ELR (cell line): ENCODE measurements at regions not wholly inside any gene's neighbourhood (a gene's known extent, or its start where the extent isn't known, plus 50 kb on each side); places are given as distances from the start of the nearest gene placed in this dataset.

Experiments
- DNase-seq: peaks from one replicate; pipeline ENCODE4 v3.0.0-alpha.2; 2015; ENCODE audit warnings: low read depth

DNA sequence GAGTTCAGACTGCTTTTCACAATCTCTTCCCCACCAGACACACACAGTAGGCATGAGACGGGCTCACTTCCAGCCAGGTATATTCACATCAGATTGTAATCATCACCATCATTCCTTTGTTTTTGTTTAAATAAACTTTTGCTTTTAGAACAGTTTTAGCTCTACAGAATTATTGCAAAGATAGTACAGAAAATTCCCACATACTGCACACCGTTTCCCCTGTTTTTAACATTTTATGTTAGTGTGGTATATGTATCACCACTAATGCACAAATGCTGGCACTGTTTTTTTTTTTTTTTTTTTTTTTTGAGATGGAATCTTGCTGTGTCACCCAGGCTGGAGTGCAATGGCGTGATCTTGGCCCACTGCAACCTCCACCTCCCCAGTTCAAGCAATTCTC, 83.3 kb upstream of the ANO1 start:
- DNase-seq: no peak

- DNase-seq: no peak
Measured at GRCh38 chr11:69995697-69996096, 82.4 kb upstream of the ANO1 start.

DNA sequence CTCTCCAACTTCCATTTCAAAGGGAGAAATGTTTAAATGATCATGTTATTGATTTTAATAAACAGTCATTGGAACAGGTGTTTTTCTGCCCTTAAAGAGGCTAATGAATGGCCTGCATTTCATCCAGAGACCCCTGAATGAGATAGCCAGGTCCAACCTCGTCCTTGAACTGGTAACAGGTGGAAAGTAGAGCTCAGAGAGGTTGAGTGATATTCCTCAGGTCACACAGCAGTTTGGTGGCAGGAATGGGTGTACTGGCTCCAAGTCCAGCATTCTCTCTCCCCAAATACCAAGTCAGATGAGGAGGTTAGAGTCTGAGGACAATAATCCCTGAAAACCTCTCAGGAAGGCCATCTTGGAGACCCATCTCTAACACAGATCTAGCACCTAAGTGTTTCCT, 81.7 kb upstream of the ANO1 start:
- no peak for DNase-seq

GRCh38 chr11:69997352-69997751, 80.8 kb upstream of the ANO1 start:
- no peak for DNase-seq

DNA sequence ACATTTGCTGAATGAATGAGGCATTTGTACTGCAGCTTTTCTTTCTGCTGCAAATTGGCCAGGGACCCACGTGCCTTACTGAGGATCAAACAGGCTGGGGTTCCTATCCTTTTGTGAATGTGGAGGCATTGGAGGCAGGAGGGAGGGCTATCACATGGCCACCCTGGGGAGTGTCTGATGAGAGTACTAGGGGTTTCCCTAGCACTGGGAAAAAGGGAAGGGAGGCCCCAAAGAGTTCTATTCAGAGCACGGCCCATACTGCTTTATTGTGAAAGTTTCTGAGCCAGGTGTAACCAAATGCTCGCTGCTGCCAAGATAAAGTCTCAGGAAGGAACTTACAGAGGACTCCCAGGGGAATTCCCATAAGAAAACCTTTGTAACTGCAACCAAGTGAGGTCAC, 78.4 kb upstream of the ANO1 start:
- DNase-seq: no peak

- DNase-seq: no peak
Measured at GRCh38 chr11:70000228-70000627, 77.9 kb upstream of the ANO1 start.

DNA sequence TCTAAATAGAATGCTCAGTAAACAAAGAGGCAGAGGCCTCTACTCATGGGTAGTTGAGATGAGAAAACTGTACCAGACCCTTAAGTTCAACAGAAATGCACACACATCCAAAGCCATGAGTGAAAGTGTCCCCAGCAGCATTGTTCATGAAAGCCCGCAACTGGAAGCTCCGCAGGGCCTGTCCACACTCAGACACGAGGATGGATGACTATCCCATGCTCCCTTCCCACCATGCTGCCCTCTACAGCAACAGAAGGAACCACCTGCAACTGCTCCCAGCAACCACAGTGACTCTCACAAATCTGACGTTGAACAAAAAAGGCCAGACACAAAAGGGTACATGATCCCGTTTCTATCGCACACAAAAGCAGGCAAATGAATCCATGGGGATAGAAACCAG, 76.9 kb upstream of the ANO1 start:
- no peak for DNase-seq

- DNase-seq: no peak
Measured at GRCh38 chr11:70002433-70002832, 75.7 kb upstream of the ANO1 start.

DNA sequence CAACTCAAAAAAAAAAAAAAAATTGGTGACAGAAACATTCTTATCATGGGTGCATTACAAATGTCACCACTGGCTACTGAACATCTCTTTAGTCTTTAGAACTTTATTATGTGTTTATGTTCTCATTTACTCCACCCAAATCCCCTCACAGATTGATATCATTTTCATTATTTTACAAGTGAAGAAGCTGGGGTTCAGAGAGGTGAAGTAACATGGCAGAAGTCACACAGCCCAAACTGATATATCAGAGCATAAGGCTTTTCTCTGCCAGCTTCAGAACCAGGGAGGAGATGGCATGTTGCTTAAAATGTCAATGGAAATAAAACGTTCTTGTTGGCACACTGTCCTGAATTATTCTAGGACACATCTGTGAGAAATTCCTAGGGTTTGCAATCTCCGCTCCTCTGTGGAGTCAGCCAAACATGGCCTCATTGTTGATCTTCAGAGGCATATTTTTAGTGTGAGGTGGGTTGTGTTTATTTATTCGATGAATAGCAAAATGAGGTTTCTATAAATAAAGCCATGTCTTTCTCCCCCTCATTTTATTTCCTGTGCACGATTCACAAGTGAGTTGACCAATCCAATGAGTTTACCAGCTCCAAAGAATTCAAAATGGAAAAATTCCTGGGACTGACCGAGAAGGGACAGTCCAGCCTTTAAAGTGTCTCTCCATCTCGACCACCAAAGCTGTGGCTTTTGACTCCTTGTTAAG, 72.9 kb upstream of the ANO1 start:
- peak; percentile 76 for DNase-seq

- DNase-seq: no peak
Measured at GRCh38 chr11:70007796-70008195, 70.3 kb upstream of the ANO1 start.

GRCh38 chr11:70010774-70011173, 67.3 kb upstream of the ANO1 start:
- no peak for DNase-seq

GRCh38 chr11:70012134-70012733, 65.9 kb upstream of the ANO1 start:
- DNase-seq: no peak

DNA sequence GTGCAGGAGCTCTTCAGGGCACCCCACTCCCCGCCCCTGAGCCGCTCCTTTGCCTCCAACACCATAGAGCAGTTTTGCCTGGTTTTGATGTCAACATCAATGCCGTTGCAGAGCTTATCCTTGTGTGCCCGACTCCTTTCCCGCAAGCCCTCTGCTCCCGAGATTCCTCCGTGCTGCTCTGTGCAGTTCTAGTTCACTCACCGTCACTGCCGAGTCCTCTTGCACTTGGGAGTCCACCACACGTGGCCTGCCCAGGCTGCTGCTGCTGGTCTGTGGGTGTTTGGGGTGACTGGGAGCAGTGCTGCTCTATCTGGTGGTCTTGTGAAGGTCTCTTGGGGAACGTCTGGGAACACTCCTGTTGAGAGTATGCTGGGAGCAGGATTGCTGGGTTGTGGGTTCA, 63.8 kb upstream of the ANO1 start:
- DNase-seq: no peak

DNA sequence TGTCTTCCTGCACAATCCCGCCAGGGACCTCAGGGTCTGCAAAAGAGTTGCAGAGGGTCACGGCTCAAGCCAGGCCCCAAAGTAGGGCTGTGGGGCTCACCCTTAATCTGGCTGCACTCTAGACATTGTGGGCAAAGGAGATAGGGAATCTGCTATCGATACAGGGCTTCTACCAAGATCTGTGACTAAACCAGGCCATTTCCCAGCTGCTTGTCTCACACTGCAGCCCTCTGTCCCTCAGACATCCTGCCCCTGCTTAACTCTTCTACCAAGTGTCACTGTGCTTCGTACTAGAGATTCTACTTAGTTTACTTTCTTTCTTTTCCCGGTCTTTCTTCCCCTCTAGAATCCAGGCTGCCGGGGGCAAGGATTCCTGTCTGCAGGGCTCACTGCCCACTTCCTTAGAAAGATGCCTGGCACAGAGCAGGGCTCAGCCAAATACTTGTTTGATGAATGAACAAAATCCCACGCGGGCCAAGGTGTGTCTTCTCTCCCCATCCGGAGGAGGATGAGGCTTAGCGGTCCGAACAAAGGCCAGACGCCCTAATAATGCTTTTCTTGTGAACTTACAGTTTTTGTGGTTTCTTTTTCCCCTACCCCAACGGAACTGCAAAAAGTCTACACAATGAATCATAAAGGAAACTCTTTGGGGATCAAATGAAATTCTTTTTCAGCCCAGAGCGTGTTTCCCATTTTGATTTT, 61.3 kb upstream of the ANO1 start:
- DNase-seq: peak; percentile 88

- DNase-seq: no peak
Measured at GRCh38 chr11:70018816-70019215, 59.3 kb upstream of the ANO1 start.

- no peak for DNase-seq
Measured at GRCh38 chr11:70019576-70020011, 58.5 kb upstream of the ANO1 start.

DNA sequence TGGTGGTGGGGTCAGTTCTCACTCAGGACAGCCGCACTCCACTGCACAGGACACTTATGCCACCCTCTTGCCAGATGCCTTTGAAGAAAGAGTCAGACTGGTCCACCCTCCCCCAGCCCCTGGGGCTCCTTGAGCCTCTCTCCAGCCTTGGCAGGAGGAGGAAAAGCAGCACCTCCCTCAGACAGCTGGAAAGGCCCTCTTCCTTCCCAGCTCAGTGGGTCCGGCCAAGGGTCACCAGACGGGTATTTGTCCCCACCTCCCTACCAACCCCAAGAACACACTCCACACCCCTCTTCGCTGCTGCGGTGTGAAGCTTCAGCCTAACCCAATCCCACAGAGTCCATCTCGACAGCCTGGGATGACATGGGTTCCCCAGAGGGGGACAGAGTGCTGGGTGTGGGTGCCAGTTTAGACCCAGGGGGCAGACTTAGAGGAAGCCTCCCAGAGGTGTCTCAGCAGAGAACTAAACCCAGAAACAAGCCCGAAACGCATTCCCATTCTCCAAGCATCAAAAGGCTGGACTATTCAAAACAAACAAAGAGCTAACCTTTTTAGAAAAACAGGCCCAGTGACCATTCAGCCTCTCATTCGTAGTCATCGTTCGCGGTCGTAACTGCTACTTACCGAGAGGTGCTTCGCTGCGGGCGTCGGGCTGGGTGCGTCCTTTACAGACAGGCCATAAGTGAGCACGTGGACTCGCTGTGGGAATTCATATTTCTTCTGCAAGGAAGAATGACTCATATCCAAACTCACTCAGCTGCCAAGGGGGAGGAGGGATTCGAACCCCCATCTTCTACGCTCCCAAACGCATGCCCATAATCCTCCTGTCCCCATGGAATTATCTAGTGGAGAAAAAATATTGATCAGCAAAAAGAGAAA, 57.5 kb upstream of the ANO1 start:
- no peak for DNase-seq

GRCh38 chr11:70021586-70021985, 56.5 kb upstream of the ANO1 start:
- DNase-seq: no peak

DNA sequence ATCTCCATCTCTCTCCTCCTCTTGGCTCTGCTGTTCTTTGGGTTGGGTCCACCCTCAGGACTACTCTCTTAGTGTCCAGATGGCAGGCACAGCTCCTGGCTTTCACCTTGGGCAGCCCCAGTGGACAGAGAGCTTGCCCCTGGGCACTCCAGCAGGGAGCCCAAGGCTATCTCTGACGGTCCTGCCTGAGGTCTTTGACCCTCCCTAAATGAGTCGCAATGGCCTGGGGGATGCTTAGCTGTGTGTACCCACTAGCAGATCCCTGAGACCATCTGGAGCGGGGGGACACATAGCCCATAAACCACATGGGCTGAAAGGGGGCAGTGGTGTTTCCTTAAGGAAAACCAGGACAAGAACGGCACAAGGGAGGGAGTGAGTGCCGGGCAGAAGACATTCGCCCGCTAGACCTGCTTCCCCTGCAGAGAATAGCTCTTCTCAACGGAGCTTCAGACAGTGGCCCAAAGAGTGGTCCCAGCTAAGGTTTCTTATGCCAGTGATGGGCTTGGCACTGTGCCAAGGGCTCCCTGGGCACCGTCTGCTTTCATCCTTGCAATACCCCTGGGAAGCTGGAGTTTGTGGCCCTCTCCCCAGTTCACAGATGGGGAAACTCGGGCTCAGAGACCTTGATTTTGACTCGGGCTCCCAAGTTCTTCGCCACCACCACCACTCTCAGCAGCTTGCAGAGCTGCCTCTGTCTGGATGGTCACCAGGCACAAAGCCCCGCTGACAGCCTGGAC, 53.9 kb upstream of the ANO1 start:
- no peak for DNase-seq

DNA sequence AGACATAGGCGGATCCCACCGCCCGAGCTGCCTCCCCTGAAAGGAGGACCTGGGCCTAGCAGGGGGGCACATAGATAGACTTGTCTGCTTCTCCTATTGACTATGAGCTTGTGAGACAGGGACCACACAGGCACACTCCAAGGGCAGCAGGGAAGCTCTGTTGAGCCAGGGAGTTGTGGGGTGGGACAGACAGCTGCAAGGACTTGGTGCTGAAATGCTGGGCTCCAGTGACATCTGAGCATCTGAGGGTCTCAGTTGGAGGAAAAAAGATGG, 53.4 kb upstream of the ANO1 start:
- DNase-seq: no peak

- DNase-seq: no peak
Measured at GRCh38 chr11:70025308-70025707, 52.8 kb upstream of the ANO1 start.

DNA sequence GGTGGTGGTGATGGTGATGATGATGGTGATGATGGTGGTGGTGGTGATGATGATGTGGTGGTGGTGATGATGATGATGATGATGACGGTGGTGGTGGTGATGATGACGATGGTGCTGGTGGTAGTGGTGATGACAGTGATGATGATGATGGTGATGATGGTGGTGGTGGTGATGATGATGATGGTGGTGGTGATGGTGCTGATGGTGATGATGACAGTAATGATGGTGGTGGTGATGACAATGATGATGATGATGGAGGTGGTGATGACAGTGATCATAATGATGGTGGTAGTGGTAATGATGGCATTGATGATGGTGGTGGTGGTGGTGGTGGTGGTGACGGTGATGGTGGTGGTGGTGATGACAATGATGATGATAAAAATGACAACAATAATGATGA, 52.1 kb upstream of the ANO1 start:
- DNase-seq: no peak
